Neural progenitor cell (in vitro differentiated cells): ENCODE measurements at regions not wholly inside any gene's neighbourhood (a gene's known extent, or its start where the extent isn't known, plus 50 kb on each side); places are given as distances from the start of the nearest gene placed in this dataset.

Source experiments
- EZH2 ChIP-seq: fragments of 200-600 bp; sonication (generic); IDR thresholded peaks from 2 replicates; pipeline ENCODE4 v1.6.1; 2017; ENCODE audit warnings: antibody characterized with exemption, mild to moderate bottlenecking, moderate library complexity
- TF ChIP-seq, protein P1 (sequence below): fragments of 200-600 bp; sonication (generic); IDR thresholded peaks from 2 replicates; pipeline ENCODE4 v1.5.1; 2017; ENCODE audit warnings: antibody characterized with exemption, mild to moderate bottlenecking

DNA sequence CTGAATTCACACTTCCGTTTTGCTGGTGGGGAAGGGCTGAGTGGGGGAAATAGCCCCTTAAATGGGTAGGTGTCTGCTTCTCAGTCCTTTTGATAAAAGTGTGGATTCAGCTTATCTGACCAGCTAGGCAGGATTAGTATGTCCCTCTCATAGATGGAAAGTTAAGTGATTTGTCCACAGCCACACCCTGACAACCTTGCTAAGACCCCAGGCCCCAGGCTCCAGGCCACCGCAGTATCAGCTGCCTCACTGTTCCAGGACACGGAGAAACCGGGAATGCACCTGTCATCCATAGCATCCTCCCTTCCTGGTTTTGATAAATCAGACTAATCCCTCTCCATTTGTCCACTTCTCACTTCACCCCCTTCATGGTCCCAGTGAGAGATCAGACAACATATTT is 197.7 kb downstream of the USP12 start:
- TF ChIP-seq, protein P1, sequence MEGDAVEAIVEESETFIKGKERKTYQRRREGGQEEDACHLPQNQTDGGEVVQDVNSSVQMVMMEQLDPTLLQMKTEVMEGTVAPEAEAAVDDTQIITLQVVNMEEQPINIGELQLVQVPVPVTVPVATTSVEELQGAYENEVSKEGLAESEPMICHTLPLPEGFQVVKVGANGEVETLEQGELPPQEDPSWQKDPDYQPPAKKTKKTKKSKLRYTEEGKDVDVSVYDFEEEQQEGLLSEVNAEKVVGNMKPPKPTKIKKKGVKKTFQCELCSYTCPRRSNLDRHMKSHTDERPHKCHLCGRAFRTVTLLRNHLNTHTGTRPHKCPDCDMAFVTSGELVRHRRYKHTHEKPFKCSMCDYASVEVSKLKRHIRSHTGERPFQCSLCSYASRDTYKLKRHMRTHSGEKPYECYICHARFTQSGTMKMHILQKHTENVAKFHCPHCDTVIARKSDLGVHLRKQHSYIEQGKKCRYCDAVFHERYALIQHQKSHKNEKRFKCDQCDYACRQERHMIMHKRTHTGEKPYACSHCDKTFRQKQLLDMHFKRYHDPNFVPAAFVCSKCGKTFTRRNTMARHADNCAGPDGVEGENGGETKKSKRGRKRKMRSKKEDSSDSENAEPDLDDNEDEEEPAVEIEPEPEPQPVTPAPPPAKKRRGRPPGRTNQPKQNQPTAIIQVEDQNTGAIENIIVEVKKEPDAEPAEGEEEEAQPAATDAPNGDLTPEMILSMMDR = no peak
- no peak for TF ChIP-seq EZH2
